Upper lobe of right lung (tissue), 1 donor: ENCODE measurements at regions not wholly inside any gene's neighbourhood (a gene's known extent, or its start where the extent isn't known, plus 50 kb on each side); places are given as distances from the start of the nearest gene placed in this dataset.

Experiments
- ATAC-seq: fragments of 200-7000 bp; cut with Tn5 transposase; one replicate; pipeline ENCODE4 v1.9.1; 2020; ENCODE audit warnings: mild to moderate bottlenecking, moderate library complexity
- DNase-seq: peaks from one replicate; pipeline ENCODE4 v3.0.0-alpha.2; 2020
- H3K27ac ChIP-seq: fragments of 200-600 bp; one replicate; pipeline ENCODE4 v1.8.0; 2022
- H3K27me3 ChIP-seq: fragments of 200-600 bp; one replicate; pipeline ENCODE4 v1.8.0; 2022; ENCODE audit warnings: mild to moderate bottlenecking
- H3K36me3 ChIP-seq: fragments of 200-600 bp; one replicate; pipeline ENCODE4 v1.8.0; 2022
- H3K4me1 ChIP-seq: fragments of 200-600 bp; one replicate; pipeline ENCODE4 v1.8.0; 2022
- H3K4me3 ChIP-seq: fragments of 200-600 bp; one replicate; pipeline ENCODE4 v1.8.0; 2022; ENCODE audit warnings: mild to moderate bottlenecking
- H3K9me3 ChIP-seq: fragments of 200-600 bp; one replicate; pipeline ENCODE4 v1.8.0; 2022
- CTCF ChIP-seq: fragments of 200-600 bp; IDR thresholded peaks from one replicate; pipeline ENCODE4 v1.8.0; 2022; ENCODE audit warnings: antibody characterized with exemption
- intact Hi-C: fragments of 100-400 bp; cut with DNase I; formaldehyde crosslinking; loops from one replicate; pipeline ENCODE4 v1.11.0; 2022
- donor health status: DM: no; HTN: yes; CAD: no; lungs with severe emphysema.

GRCh38 chrX:149152941-149153340 lies 352.2 kb downstream of the IDS start:
- ATAC-seq (no peak), DNase-seq (no peak)
- no peaks in the 10 kb centered on the region for H3K9me3 ChIP-seq
- no peak for TF ChIP-seq CTCF
- H3K27ac ChIP-seq, result no peak overlapping the region
- intact Hi-C loops, result no loop called here
- no peaks in the 10 kb centered on the region for H3K27me3 ChIP-seq
- no peaks in the 10 kb centered on the region for H3K4me1 ChIP-seq
- no peaks in the 10 kb centered on the region for H3K36me3 ChIP-seq
- no peak overlapping the region for H3K4me3 ChIP-seq

GRCh38 chrX:149151805-149152757 lies 353.0 kb downstream of the IDS start:
- no peak for TF ChIP-seq CTCF
- Histone ChIP-seq H3K4me1 (no peaks in the 10 kb centered on the region), H3K4me3 (no peak overlapping the region), H3K27ac (no peak overlapping the region), H3K9me3 (no peaks in the 10 kb centered on the region), H3K27me3 (no peaks in the 10 kb centered on the region), H3K36me3 (no peaks in the 10 kb centered on the region)
- intact Hi-C loops, result no loop called here
- no peak for DNase-seq
- ATAC-seq, result no peak

GRCh38 chrX:149145845-149146285 lies 359.2 kb downstream of the IDS start:
- Histone ChIP-seq H3K27me3 (no peaks in the 10 kb centered on the region), H3K4me3 (no peak overlapping the region), H3K27ac (no peak overlapping the region), H3K36me3 (no peaks in the 10 kb centered on the region), H3K4me1 (no peaks in the 10 kb centered on the region), H3K9me3 (no peaks in the 10 kb centered on the region)
- ATAC-seq (no peak), DNase-seq (no peak)
- no peak for TF ChIP-seq CTCF
- intact Hi-C loops, result no loop called here

GRCh38 chrX:149131774-149132173 lies 373.3 kb downstream of the IDS start:
- no peaks in the 10 kb centered on the region for H3K36me3 ChIP-seq
- H3K27ac ChIP-seq, result no peak overlapping the region
- intact Hi-C loops, result no loop called here
- H3K9me3 ChIP-seq, result no peaks in the 10 kb centered on the region
- no peak for TF ChIP-seq CTCF
- no peaks in the 10 kb centered on the region for H3K4me1 ChIP-seq
- H3K4me3 ChIP-seq, result no peak overlapping the region
- DNase-seq, result no peak
- no peak for ATAC-seq
- no peaks in the 10 kb centered on the region for H3K27me3 ChIP-seq

GRCh38 chrX:149129767-149130166 lies 375.3 kb downstream of the IDS start:
- no peaks in the 10 kb centered on the region for H3K9me3 ChIP-seq
- intact Hi-C loops, result no loop called here
- ATAC-seq (no peak), DNase-seq (no peak)
- no peak overlapping the region for H3K4me3 ChIP-seq
- no peak for TF ChIP-seq CTCF
- H3K4me1 ChIP-seq, result no peaks in the 10 kb centered on the region
- H3K27me3 ChIP-seq, result no peaks in the 10 kb centered on the region
- no peak overlapping the region for H3K27ac ChIP-seq
- H3K36me3 ChIP-seq, result no peaks in the 10 kb centered on the region
